Hematopoietic multipotent progenitor cell treated with erythropoietin and hydrocortisone succinate and interleukin-3 and kit ligand, for 17 days (in vitro differentiated cells): ENCODE measurements at regions not wholly inside any gene's neighbourhood (a gene's known extent, or its start where the extent isn't known, plus 50 kb on each side); places are given as distances from the start of the nearest gene placed in this dataset.

Experiments used
- DNase-seq: peaks from one replicate; pipeline ENCODE4 v3.0.0-alpha.2; 2015; ENCODE audit warnings: low spot score

DNA sequence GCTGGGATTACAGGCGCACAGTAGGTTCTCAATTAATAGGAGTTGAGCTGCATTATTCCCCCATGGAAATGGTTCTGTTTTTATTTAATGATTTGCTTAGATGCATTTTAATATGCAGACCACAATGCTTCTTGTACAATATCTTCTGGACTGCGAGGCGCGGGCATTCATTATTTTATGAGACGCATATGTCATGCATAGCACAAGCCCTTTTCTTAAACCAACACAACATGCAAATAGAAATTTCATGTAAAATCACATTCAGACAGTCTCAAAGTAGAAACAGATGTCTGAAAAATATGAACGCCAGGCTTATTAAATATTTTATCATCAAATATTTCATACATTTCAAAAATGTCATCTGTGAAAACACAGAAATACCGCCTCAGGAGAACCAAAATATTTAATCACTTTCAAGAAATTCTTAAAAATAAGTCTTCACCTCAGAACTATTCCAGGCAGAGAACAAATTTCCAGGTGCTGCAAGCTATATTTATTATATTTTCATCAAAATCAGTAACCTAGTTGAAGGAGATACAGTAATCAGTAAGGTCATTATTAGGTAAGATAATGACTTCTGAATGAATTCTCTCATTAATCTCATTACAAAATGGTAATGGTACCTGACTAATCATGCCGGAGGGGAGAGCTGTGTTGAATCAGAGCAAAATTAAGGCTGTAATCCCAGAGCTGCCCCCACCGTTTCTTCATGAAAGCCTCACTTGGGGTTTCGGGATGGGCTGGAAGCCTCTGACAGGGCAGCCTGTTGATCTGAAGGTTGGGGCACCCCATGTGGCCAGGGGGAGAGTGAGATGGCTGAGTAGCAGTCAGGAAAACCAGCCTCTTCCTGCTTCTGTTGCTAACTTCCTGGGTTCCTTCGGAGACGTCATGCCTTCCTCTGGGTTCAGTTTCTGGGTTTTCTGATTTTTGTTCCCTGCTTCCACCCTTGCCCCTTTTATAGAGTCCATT, 133.9 kb upstream of the ZNF618 start:
- no peak for DNase-seq

DNA sequence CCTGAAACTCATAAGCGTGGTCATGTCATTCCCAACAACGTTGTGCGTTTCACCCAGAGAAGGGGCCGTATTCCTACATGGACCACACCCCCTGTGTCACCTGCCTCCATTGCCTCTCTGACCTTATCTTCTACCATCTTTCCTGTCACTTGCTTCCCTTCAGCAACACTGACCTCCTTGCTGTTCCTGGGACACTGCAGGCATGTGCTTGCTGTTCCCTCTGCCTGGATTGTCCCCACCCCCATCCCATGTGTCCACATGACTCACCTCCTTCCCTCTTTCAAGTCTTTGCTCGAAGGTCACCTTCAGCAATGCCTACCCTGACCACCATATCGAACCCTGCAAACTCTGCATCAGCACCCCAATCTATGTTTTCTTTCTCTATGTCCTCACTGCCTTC, 133.2 kb upstream of the ZNF618 start:
- DNase-seq, result no peak

DNA sequence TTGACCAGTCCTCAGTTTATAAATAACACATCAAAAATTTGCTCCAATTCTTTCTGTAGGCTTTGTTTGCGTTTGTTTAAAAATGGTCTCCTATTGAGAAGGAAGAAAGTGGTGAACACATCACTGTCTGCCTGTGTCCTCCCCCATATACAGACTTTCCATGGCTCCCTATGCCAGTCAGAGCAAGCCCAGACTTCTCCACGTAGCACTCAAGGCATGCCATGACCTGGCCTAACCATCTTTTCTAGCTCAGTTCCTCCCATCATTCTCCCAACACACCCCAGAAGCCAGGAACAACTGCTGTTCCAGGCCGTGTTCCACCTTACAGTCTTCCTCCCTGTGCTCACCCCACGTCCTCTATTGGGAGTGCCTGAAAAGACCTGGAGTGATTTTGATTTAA, 129.6 kb upstream of the ZNF618 start:
- DNase-seq, result no peak

GRCh38 chr9:113748135-113748534, 128.0 kb upstream of the ZNF618 start:
- DNase-seq, result no peak

GRCh38 chr9:113753398-113754119, 122.5 kb upstream of the ZNF618 start:
- no peak for DNase-seq

DNA sequence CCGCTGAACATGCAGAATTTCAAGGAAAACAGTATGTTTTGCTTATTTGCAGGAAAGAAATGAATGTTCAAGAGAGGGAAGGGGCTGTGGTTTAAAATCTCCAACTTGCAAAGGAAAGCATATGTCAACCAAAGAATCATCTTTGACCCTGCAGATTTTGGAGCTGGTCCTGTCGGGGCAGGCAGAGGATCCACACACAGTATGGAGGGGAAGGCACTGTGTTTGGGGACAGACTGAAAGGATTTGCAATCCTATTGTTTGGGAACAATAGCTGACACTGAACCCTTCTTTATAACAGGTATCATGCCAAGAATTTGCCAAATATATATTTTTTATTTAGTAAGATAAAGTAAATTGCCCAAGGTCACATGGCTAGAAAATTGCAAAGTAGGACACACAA, 121.4 kb upstream of the ZNF618 start:
- DNase-seq, result no peak

DNA sequence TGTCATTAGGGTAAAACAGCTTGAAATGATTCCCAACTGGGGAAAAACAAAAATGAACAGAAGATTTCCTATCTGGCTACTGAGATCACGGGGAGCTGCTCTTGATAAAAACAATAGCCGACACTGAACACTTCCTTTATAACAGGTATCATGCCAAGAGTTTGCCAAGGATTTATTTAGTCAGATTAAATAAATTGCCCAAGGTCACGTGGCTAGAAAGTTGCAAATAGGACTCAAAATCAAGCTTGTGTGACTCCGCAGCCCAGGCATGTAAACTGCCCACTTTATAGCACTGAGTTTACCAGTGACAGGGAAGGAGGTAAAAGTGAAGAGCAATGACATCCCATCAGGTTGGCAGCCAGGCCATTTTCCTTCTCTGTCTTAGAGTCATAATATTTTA, 120.7 kb upstream of the ZNF618 start:
- DNase-seq, result no peak

DNA sequence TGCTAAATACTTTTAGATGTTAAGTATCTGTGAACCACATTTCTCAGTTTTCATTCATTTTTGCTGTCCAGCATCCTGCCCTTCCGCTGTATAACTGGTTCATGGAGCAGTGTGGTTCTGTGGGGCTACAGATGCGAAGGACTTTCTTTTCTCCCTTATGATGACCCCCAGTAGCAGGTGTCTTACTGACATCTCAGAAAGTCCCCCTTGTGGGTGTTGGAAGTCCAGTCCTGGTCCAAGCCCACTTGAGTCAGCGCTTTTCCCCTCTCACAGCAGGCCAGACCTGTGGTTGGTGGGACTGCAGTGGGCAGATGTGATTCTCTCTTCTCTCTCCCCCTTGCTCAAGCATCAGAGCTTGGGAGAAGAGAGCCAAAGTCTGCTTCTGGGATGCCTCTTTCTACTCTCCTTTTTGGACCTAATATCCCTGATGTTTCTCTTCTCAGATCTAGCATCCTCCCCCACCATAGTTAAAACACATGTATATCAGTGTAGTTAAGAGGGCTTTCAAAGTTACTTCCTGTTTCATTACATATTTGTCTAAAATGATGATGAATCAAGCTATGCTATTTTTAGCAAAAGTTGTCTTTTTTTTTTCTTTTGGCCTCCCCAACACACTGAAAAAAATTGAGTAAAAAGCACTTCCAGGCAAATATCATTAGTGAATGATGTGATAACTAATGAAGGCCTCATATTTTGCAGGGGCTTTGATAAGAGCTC, 119.5 kb upstream of the ZNF618 start:
- no peak for DNase-seq

DNA sequence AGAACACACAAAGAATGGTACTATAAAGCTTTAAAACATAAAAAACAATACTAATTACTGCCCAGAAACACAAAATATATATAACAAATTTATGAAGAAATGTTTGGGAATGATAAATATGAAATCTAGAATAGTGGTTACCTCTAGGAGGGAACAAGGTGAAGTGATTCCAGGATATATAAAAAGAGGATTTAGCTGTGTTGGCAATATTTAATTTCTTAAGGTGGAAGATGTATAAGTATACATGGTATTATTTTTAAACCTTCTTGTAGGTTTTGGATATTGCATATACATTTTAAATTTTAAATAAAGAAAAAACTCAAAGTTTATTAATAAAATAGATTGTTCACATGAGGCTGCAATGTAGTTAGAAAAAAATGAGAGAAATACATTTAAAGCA, 112.7 kb upstream of the ZNF618 start:
- no peak for DNase-seq

DNA sequence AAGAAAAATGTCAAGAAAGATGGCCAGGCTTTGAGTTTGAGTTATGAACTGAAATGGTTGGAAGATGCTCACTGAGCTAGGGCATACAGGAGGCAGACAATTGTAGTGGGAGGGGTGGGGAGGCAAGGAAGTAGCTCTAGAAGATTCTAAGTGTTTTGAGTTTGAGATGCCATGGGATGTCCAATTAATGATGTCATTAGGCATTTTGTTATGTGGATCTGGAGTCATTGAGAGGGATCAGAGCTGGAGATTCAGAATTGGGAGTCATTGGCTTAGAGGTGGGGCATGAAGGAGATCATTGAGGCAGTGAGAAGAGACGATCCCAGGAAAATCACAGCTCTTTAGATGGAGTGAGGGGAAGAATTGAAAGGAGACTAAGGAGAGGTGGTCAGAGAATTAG, 111.5 kb upstream of the ZNF618 start:
- DNase-seq, result no peak

DNA sequence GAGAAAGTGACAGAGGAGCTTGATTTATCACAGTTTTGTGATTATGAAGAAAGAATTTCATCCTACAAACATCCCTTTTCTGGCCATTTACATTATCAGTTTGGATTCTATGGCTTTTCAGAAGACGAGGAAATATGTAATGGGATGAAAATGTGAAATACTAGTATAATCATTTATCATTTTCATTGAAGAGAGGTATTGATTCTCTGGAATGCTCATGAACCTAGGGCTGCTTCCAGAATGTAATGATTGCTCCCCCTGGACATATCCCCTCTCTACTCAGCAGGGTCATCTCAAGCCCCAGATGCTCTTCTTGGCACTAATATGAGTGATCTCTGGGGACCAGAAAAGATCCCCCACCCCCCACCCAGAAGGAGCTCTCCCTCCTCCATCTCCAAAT, 106.7 kb upstream of the ZNF618 start:
- no peak for DNase-seq

DNA sequence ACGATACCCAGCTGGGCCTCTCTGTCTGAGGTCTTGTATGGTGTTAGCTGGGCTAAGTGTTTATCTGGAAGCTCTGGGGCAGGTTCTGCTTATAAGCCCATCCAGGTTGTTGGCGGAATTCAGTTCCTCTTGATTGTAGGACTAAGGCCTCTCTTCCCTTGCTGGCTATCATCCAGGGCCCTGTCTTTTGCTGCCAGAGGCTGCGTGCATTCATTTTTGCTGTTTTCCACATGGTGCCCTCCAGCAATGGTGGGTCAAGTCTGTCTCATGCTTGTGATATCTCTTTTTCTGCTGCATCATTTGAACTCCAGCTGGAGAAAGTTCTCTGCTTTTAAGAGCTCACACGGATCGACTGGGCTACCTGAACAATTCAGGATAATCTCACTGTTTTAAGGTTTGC, 105.7 kb upstream of the ZNF618 start:
- no peak for DNase-seq

DNA sequence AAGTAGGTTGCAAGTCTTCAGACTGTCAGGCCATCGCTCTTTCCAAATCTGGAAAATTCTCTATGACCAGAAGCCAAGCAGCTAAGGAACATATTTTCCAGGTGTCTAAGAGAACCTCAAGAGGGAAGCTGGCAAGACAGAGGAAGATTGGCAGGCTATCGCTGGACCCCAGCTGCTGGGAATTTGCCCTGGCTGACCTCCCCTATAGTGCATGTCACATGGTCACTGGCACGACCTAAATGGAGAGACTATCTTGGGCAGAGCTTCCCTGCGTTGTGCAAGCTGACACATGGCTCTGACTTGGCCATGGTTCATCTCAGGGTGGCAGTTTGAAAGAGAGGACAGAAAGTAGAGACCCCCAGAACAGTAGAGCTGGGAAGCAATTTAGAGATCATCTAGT, 104.9 kb upstream of the ZNF618 start:
- DNase-seq, result no peak

- no peak for DNase-seq
Measured at GRCh38 chr9:113772121-113772810, 103.8 kb upstream of the ZNF618 start.

- DNase-seq, result no peak
Measured at GRCh38 chr9:113774963-113775362, 101.1 kb upstream of the ZNF618 start.

DNA sequence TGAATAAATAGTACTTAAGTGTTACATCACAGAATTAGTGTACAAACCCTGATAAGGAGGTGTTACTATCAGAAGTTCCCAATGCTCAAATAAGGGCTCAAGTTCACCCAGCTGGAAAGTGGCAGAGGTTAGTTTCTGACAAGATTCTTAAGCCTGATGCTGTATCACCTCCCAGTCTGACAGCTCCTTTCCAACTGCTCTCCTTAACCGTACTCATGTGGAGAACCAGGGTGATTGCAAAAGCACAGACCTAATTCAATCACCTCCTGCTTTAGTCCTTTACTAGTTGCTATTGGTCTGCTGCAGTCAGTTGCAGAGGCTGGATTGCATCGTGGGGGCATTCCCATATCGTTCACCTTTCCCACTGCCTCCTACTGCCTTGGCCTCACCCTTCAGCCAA, 100.4 kb upstream of the ZNF618 start:
- DNase-seq, result no peak

- DNase-seq, result no peak
Measured at GRCh38 chr9:113776194-113776593, 99.9 kb upstream of the ZNF618 start.

- DNase-seq, result no peak
Measured at GRCh38 chr9:113781381-113781780, 94.7 kb upstream of the ZNF618 start.

DNA sequence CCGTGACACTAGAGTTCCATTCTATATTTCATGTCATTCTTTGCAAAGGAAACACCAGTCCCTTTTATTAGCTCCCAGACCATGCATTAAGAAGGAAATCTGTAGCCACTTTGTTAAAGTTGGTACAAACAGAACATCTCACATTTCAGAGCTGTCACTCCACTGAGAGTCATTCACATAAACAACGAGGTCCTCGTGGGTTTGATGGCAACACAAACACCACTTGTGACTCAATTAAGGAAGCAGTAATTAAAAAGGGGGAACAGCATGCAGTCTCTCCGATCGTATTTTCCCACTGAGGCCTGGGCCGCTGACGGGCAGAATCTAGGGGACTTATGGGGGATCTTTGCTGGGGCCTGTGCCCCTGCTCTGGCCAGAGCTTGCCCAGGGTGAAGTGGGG, 94.2 kb upstream of the ZNF618 start:
- DNase-seq, result no peak

- no peak for DNase-seq
Measured at GRCh38 chr9:113783475-113783874, 92.6 kb upstream of the ZNF618 start.

- no peak for DNase-seq
Measured at GRCh38 chr9:113785334-113785733, 90.8 kb upstream of the ZNF618 start.

- no peak for DNase-seq
Measured at GRCh38 chr9:113786071-113786470, 90.0 kb upstream of the ZNF618 start.
